Left cardiac atrium (tissue), 4 donors: ENCODE measurements at regions not wholly inside any gene's neighbourhood (a gene's known extent, or its start where the extent isn't known, plus 50 kb on each side); places are given as distances from the start of the nearest gene placed in this dataset.
"Not testable (repeated sequence)": the region's sequence is repeated elsewhere in the genome, so short reads cannot be mapped to it uniquely, and the experiment has no call there.

ENCODE experiments used
- ATAC-seq, 2 donors: fragments of 200-7000 bp; cut with Tn5 transposase; one replicate each; pipeline ENCODE4 v1.9.1; 2020; ENCODE audit warnings: mild to moderate bottlenecking in 2 of 2, moderate library complexity in 2 of 2
- DNase-seq: peaks from one replicate; pipeline ENCODE4 v3.0.0-alpha.2; 2020
- intact Hi-C, 2 donors: fragments of 100-400 bp; cut with DNase I; formaldehyde crosslinking; loops; one replicate each; pipeline versions ENCODE4 v1.14.1 to v1.15.1; 2022 to 2023
- donor health status: DM: no; HTN: yes; CAD: no.
- donor health status: DM: no; HTN: yes; CAD: no; lungs with severe emphysema.
- donor health status: DM: yes; HTN: yes; CAD: no.
- donor health status: Dilated cardiomyopathy.

DNA sequence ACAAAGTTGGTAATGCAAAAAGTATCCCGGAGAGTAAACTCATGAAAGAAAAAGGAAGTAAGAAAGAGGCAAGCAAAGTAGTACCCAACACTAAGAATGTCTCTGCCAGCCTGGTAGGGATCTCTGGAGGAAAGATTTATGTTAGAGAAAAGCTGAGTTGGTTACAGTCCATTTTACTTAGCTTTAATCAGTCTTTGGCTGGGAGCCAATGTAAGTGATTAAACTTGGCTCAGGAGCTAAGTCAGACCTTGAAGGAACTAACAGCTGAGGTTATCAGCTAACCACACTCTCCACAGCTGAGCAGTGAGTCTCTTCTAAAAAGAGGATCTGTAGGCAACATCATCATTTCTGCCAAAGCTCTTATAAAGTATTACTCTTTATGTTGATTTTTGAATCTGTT is 148.0 kb downstream of the ANKRD7 start:
- ATAC-seq, result peak in 1 of 2 donors; percentile 57
- intact Hi-C loops, result no loop called here
- no peak for DNase-seq

DNA sequence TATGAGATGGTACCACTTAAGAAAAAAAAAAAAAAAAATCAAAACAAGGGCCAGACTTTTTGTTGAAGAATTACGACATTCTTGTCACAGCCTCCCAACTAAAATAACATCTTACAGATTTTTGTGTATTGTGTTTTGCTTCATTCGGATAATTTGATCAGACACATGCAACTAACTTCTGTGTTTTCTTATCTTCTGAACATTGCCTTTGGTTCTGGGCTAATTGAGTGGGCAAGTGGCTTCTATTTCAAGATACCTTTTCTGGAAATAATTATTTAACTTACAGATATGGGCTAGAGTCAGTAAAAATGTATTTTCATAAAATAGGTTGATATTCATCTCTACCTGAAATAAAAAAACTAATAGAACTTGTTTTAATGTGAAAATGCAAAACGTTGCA is 165.1 kb downstream of the ANKRD7 start:
- intact Hi-C loops, result no loop called here
- ATAC-seq, result no peak

DNA sequence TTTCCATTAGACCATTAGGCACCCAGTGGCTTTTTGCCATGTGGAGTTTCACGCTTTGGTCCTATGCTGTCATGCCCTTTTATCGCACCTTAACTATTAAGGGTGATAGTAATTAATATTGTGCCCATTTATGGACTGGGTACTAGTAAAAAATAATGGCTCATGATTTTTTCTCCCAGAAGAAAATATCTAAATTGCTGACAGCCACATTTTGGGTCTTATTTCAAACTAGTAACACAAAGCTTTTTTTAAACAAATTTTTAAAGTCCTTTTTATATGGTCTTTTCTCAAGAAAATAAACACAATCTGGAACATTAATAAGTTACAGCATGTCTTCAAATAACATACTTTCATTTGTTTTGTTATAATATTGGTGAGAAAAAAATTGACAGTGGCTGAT is 179.7 kb downstream of the ANKRD7 start:
- no peak for ATAC-seq
- intact Hi-C loops, result no loop called here
- no peak for DNase-seq

More for the DNA sequence above, 165.1 kb downstream of the ANKRD7 start:
- DNase-seq, result no peak

DNA sequence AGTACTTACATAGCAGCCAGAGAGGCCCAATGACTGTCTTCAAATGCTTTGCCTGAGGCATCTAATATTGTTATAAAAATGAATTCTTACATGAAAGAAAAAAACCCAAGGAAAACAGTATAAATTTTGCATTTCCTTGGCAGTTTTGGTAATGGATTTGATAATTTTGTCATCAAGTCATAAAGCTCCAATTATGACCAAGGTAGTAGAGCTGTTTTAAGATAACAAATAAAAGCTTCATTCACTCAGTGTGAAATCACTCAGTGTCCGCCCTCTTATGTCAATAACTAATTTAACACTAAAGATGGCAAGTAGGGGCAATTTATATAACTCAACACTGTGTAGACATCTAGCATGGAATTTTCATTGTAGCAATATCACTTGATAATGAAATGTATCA is 193.9 kb downstream of the ANKRD7 start:
- DNase-seq (no peak), ATAC-seq (no peak)
- intact Hi-C loops, result no loop called here

DNA sequence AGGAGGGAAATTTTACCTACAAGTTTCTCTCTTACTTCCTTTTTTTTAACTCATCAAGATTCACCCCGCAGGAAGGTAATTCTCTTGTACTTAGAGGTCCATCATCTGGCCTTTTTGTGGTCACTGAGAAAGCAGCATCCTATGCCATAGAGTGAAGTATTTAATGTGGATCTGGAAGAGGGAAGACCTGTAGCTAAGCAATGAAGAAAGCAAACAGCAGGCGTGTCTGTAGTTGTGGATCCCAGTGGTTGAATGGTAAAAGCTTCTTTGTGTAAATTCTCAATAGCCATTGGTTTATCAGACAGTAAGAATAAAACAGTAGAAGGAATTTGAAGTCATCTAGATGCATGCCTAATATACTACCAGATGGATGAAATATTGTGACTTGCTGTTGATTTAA is 196.4 kb downstream of the ANKRD7 start:
- DNase-seq, result no peak
- no peak for ATAC-seq
- intact Hi-C loops, result loop anchor here in 1 of 2 donors (10.0 kb wide), 1 partner anchor 64 kb away; no protein-coding TSS in a partner anchor

DNA sequence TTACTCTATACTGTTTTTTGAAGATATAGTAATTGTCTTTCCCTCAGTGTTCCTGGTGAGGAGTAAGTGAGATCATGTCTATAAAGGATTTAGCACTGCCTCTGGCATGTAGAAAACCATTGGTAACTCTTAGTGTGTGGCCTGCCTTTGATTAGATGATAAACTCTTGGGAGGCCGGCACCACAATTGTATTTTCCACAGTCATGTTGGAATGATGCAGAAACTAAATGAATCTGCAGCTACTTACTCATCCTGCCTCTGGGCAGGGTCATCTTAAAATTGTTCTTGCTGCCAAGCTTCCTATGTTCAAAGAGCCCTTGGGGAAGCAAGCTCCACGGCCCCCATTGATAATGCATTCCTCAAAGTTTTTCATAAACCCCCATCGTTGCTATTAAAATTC is 204.6 kb downstream of the ANKRD7 start:
- no peak for ATAC-seq
- intact Hi-C loops, result loop anchor here in 1 of 2 donors (10.0 kb wide), 1 partner anchor 56 kb away; no protein-coding TSS in a partner anchor
- DNase-seq, result no peak

DNA sequence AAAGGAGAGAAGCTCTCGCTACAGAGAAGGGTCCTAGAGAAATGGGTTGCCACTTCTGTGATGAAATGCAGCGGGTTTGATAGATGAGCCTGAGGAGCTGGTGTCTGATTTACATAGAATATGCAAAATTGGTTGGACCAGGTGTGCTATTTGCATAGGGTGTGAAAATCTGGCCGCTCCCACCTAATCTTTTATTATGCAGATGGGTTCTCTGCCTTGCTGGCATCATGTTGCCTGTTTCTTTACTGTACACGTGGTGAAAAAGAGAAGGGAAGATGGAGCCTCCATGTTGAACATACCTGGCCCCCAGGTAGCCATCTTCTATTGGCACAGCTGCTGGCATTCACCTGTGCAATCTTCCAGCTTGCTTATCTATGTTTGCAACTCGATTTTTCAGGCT is 212.2 kb downstream of the ANKRD7 start:
- intact Hi-C loops, result no loop called here
- ATAC-seq, result no peak
- DNase-seq, result no peak

DNA sequence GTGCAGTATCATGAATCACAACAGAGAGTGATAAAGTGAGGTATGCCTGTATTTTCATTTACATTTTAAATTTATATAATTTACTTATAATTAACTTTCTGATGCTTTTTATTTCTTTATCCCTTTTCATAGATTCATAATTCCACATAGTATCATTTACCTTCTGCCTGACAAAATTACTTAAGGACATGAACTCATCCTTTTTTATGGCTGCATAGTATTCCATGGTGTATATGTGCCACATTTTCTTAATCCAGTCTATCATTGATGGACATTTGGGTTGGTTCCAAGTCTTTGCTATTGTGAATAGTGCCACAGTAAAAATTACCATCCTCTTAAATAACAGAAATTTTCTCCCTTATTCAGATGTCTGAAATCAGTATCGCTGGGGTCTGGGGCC is 224.5 kb downstream of the ANKRD7 start:
- intact Hi-C loops, DNase-seq, ATAC-seq: not testable (repeated sequence)

DNA sequence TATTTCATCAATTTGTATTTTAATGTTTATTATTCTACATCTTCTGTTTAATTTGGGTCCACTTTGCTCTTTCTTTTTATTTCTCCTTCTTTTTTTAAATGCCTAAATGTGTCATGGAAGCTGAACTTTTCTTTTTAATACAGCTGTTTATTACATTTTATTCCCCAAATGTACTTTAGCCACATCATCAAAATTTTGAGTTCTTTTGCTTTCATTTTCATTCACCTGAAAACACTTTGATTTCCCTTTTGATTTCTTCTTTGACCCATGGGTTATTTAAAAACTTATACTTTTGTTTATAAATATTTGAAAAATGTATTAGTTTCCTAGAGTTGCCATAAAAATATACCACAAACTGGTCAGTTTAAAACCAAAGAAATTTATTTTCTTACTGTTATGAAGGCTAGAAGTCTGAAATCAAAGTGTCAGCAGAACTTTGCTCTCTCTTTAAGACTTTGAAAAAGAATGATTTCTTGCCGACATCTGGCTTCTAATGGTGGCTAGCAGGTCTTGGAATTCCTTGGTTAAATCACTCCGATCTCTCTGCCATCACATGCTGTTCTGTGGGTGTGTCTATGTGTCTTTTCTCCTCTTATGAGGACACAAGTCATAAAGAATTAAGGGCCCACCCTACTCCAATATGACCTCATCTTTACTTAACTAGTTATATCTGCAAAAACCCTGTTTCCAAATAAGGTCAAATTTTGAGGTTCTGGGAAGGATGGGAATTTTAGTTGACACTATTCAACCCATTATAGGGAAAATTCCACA is 225.5 kb downstream of the ANKRD7 start:
- intact Hi-C loops, result no loop called here
- ATAC-seq (no peak), DNase-seq (no peak)

DNA sequence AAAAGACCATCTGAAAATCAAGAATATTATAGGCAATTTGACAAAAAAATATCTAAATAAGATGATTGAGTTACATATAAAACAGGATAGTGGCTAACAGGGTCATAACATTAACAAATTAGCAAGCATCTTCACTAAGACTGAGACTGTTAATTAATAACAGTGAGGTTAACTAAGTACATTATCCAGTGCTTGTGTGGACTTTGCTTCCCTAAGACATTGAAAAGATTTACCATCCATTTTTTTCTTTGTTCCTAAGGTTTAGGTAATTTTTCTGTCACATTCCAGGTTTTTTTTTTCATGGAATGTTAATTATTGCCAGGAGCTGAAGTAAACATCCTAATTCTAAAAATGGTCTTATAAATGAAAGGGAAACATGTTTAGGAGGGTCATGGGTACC is 227.6 kb downstream of the ANKRD7 start:
- intact Hi-C loops, result no loop called here
- ATAC-seq (no peak), DNase-seq (no peak)

DNA sequence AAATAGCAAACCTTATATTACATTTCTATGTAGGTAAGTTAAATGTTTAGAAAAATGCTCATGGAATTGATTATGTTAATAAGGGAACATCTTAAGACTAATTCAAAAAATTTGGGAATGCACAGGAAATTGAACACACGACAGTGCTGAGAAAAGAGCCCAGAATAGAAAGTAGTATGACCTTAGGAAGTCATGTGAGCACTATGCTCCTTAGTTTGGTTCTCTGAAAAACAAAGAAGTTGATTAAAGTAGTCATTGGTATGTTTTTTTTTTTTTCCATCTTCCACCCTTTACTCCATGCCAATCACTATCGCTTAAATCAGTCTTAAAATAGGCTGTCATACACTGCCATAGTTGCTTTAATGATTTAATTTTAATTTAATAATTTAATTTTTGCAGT is 242.9 kb downstream of the ANKRD7 start:
- DNase-seq (no peak), ATAC-seq (no peak)
- intact Hi-C loops, result no loop called here

DNA sequence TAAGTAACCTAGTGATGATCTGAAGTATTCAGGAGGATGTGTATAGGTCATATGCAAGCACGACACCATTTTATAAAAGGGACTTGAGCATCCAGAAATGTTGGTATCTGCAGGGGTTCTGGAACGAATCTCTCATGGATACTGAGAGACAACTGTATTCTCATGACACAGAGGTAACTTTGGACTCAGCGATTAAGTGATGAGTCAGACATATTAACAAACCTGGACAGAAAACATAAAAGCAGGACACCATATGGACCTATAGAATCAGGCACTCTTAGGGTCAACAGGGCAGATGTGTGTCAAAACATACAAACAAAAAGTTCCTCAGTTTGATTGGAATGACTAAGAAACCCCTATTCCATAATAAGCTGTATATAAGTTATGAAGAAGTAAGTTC is 248.1 kb downstream of the ANKRD7 start:
- no peak for ATAC-seq
- intact Hi-C loops, result no loop called here
- DNase-seq, result no peak

DNA sequence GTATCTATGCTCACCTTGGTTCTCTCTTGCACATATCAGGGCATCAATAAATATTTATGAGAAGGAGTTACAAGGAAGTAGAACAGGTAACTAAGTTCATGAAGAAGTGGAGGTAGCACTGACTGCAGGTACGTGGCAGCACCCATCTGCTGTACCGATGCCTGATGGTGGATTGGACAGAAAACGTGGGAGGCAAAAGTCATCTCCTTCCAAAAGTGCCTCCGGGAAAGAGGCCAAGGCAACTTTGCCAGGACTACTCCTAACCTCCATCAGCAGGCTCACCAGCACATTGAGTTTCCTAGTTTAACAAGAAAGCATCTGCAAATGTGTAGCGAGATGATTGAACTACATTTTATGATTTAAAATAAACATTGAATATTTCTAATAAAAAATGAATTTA is 248.8 kb downstream of the ANKRD7 start:
- DNase-seq, result no peak
- no peak for ATAC-seq
- intact Hi-C loops, result no loop called here

DNA sequence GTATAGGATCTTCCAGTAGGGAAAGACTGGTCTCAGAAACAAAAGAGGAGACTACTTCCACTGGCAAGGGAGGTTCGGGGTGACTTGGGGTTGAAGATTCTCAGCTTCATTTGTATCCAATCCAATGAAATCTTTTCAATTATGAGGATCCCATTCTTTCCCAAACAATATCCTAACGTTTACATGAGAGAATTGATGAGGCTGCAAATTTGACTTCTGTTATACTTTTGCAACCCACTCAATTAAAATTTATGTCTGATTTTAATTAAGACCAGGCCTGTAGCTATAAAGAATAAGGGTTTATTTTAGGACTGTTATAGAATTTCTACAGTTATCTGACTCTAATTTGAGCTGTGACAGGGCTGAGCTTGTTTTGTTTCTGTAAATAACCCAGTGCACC is 251.5 kb downstream of the ANKRD7 start:
- DNase-seq (no peak), ATAC-seq (no peak)
- intact Hi-C loops, result no loop called here

DNA sequence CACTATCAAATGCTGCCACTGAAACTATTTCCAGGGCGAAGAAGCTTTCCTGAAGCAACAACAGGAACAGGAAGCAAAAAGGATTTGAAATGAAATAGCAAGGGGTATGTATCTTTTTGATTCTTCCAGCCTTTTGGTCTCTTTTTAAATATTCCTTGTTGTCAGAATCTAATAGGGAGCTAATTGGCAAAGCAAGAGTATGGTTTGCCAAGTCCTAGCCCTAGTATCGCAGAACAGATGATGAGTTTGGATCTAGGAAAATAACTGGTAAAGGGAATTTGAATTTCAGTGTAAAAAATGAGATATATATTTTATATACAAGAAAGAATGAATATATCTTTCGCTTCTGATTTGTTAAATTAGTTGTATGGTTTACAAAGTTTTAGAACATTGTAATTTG is 252.5 kb downstream of the ANKRD7 start:
- no peak for ATAC-seq
- intact Hi-C loops, result no loop called here

DNA sequence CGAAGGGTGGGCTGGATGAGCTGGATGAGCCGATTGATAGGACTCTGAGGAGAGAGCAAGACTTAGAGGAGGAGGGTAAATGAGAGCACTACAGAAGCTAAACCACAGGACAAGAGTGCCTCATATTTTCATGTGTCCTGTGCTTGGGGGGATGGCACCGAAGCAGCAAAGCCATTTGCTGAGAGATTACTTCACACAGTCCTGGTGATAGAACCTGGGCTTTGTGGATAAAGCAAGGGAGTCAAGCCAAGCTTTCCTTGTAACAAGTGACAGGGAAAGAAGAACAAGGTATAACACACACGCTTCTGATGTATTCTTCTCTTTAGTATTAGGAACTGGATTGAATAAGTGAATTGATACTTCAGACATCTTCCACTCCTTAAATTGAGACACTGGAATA is 253.7 kb downstream of the ANKRD7 start:
- ATAC-seq, result no peak
- no peak for DNase-seq
- intact Hi-C loops, result no loop called here

More for the DNA sequence above, 252.5 kb downstream of the ANKRD7 start:
- DNase-seq, result no peak

DNA sequence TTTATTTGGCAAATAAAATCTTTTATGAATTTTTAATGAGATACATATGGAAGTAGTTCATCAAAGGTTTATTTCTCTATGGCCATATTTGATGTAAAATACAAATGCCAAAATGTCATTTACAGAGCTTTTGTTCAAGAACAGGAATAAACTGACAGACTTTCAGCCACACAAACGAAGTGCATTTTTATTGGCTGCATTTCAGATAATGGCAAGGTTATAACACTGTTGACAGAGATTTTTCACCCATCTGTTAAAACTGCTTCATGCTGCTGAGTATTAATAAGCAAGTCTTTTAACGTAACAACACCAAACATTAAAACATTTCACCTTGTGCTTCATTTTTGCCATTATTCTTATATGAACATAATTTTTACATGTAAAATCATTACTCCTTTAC is 254.4 kb downstream of the ANKRD7 start:
- ATAC-seq (no peak), DNase-seq (no peak)
- intact Hi-C loops, result no loop called here

DNA sequence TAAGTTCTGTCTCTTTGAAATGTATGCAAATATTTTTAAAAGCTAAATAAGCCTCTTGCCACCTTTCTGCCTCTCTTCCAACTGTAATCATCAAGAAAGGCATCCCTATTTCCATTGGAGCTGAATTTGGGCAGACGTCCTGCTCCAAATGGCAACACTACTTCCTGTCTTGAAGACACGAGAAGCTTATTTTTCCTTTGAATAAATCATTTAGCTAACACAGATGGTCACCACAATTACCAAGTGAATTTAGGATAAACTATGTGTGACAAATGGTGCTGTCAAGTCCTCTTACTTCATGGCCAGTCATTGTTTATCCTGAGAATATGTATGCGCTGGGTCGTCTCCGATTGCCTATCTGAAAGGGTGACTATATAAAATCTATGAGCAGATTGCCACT is 268.0 kb downstream of the ANKRD7 start:
- intact Hi-C loops, result no loop called here
- ATAC-seq (no peak), DNase-seq (no peak)

DNA sequence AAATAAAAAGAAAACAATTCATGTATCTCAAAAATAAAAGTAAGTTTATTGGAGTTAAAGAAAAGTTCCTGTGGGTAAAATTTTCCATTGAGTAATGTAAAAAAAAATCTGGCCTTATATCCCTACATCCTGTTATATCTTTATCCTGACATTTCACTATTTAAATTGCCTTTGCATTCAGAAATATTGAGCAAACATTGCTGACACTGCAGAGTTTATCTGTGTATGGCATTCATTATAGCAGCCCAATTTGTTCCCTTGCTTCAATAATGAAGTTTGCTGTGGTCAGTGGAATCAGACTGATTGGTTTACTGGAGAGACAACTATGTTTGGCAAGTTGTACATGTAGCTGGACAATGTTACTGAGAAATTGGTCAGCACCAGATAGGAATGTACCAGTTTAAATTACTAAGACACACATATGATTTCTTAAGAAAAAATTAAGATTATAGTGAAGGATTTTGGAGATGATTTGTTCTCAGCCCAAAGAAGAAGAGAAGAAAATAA is 271.7 kb downstream of the ANKRD7 start:
- DNase-seq (no peak), ATAC-seq (no peak)
- intact Hi-C loops, result no loop called here

DNA sequence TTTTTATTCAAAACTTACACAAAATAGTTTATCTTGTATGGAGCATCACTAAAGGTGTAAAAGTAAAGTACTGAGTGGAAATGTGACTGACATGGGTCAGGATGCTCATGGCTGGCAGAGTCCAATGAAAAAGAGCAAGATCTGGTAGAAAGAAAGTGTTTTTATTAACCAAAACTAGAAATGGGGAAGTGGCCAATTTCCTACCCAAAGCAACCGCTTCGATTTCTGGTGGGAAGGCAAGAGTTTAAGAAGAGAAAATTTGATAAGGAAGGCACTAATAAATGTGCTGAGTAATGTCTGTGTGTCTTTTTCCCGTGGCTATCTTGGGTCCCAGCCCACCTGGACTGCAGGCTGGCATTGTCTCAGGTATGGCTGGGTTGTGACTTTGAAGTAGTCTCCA is 277.7 kb downstream of the ANKRD7 start:
- intact Hi-C loops, result no loop called here
- ATAC-seq, result no peak
- DNase-seq, result no peak

DNA sequence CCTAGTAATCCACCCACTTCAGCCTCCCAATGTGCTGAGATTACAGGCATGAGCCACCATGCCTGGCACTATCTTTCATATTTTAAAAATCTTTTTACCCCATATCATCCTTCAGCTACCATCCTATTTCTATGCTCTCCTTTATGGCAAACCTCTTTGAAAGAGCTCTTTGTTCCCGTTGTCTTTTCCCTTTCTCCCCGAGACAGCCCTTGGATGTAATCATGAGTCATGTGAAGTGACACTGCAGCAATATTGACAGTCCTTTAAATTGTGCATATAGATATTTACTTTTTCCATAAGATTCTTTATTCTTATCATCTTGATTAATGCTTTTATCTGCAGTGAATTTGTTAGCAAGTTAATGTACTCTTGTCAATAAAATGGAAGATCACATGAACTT is 286.6 kb downstream of the ANKRD7 start:
- ATAC-seq (no peak), DNase-seq (no peak)
- intact Hi-C loops, result no loop called here
